Activated CD8-positive, alpha-beta memory T cell treated with anti-CD3 and anti-CD28 coated beads for 24 hours (primary cell): ENCODE measurements at regions not wholly inside any gene's neighbourhood (a gene's known extent, or its start where the extent isn't known, plus 50 kb on each side); places are given as distances from the start of the nearest gene placed in this dataset.
"Not testable (repeated sequence)": the region's sequence is repeated elsewhere in the genome, so short reads cannot be mapped to it uniquely, and the experiment has no call there.

ENCODE experiments used
- DNase-seq: peaks from one replicate; pipeline ENCODE4 v3.0.0-alpha.2; 2020

- no peak for DNase-seq
Observed at GRCh38 chr3:182294256-182294655, 499.0 kb upstream of the ATP11B start.

GRCh38 chr3:182294696-182295095 is 498.6 kb upstream of the ATP11B start:
- no peak for DNase-seq

- no peak for DNase-seq
Observed at GRCh38 chr3:182300266-182300665, 493.0 kb upstream of the ATP11B start.

- no peak for DNase-seq
Observed at GRCh38 chr3:182303169-182303568, 490.1 kb upstream of the ATP11B start.

- no peak for DNase-seq
Observed at GRCh38 chr3:182305881-182306665, 487.2 kb upstream of the ATP11B start.

- DNase-seq: no peak
Observed at GRCh38 chr3:182308328-182308727, 485.0 kb upstream of the ATP11B start.

GRCh38 chr3:182309120-182309519 is 484.2 kb upstream of the ATP11B start:
- no peak for DNase-seq

- no peak for DNase-seq
Observed at GRCh38 chr3:182315313-182315712, 478.0 kb upstream of the ATP11B start.

GRCh38 chr3:182323126-182323700 is 470.1 kb upstream of the ATP11B start:
- no peak for DNase-seq

GRCh38 chr3:182323898-182324297 is 469.4 kb upstream of the ATP11B start:
- no peak for DNase-seq

GRCh38 chr3:182325213-182325950 is 467.9 kb upstream of the ATP11B start:
- no peak for DNase-seq

GRCh38 chr3:182327196-182327681 is 466.1 kb upstream of the ATP11B start:
- no peak for DNase-seq

GRCh38 chr3:182330646-182331045 is 462.7 kb upstream of the ATP11B start:
- DNase-seq: no peak

GRCh38 chr3:182331341-182331740 is 462.0 kb upstream of the ATP11B start:
- no peak for DNase-seq

- DNase-seq: no peak
Observed at GRCh38 chr3:182342252-182342651, 451.1 kb upstream of the ATP11B start.

- not testable (repeated sequence) for DNase-seq
Observed at GRCh38 chr3:182344026-182344425, 449.3 kb upstream of the ATP11B start.

GRCh38 chr3:182349051-182349450 is 444.3 kb upstream of the ATP11B start:
- no peak for DNase-seq

- no peak for DNase-seq
Observed at GRCh38 chr3:182349951-182350517, 443.3 kb upstream of the ATP11B start.

GRCh38 chr3:182357928-182358327 is 435.4 kb upstream of the ATP11B start:
- no peak for DNase-seq

- DNase-seq: no peak
Observed at GRCh38 chr3:182364323-182364722, 429.0 kb upstream of the ATP11B start.

GRCh38 chr3:182364723-182365650 is 428.3 kb upstream of the ATP11B start:
- no peak for DNase-seq

- DNase-seq: no peak
Observed at GRCh38 chr3:182366746-182367145, 426.6 kb upstream of the ATP11B start.
